GM19099 (cell line): ENCODE measurements at regions not wholly inside any gene's neighbourhood (a gene's known extent, or its start where the extent isn't known, plus 50 kb on each side); places are given as distances from the start of the nearest gene placed in this dataset.

ENCODE experiments used
- POLR2A ChIP-seq: IDR thresholded peaks from 3 replicates; pipeline ENCODE4 v1.6.1; 2011; ENCODE audit warnings: low read depth; ENCODE audit not compliant: insufficient read length; ENCODE audit errors: extremely low read depth

DNA sequence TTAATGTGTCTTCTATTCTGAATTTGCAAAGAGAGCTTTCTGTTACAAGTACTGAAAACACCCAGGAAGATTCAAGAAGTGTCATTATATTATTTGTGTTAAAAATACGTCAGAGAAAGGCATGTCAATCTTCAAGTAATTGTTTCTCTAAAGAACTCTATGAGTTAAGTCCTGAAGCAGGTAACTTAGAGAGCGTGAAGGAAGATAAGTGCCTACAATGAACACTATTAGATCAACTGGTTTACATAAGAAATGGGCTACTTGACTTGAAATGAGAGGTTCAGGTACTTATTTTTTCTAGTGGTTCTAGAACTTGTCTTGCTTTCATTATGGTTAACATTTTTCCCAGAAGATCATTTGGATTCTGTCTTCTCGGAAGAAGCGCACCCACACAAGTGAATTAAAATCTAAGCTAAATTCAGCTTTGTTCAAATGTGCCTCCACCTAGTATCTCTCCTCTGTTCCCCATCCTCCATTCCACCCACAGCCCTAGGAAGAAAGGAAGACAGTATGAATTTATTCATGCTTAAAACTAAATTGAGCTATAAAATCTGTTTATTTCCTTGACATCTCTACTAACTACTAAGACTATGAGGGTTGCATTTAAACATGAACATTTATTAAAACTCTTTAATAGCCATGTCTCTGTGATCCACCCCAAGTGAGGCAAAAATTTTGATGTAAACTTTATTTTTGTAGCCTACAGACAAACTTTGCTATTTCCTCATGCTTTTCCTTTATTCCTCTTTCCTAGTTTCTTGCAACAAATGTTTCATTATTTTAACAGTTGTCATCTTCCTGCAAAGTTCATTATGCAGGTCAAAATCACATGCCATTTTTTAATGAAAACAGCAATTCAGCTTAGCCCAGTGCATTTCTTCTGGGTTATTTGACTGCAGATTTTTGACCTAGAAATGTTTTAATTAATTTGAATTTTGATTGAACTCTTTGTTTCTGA is 206.8 kb downstream of the KCNJ2 start:
- no peak for TF ChIP-seq POLR2A

DNA sequence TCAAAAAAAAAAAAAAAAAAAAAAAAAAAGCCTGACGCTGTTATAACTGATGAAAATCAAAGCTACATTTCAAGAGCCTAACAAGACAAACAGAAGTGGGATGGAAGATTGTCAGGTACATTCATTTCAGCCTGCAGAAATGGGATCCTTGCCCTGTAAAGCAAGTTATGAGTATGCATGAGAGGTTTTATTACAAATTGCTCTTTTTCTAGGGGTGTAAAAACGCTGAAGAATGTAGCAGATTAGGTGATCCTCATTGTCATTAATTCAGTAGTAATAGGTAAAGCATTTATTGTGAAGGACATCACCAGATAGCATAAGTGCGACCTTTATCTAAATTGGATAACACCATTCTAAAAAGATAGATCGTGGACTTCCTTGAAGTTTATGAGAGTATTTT is 208.3 kb downstream of the KCNJ2 start:
- no peak for TF ChIP-seq POLR2A

- no peak for TF ChIP-seq POLR2A
Measured at GRCh38 chr17:70378076-70378475, 208.7 kb downstream of the KCNJ2 start.

DNA sequence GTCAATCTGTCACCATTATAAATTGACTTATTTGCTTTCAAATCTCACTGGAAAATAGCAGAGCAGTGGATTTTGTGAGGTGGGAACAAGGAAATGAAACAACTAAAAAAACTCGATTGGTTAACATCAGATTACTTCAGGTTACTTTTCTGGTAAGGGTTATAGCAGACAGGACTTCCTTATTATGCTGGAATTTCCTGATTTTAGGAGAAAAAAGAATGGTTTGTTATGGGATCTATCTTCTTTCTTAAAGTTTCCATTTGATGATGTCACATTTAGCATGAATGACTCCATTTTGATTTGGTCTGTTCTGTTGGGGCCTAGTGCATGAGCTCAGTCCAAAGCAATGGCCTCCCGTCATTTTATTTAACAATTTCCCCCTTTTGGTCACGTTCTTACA is 210.6 kb downstream of the KCNJ2 start:
- no peak for TF ChIP-seq POLR2A

DNA sequence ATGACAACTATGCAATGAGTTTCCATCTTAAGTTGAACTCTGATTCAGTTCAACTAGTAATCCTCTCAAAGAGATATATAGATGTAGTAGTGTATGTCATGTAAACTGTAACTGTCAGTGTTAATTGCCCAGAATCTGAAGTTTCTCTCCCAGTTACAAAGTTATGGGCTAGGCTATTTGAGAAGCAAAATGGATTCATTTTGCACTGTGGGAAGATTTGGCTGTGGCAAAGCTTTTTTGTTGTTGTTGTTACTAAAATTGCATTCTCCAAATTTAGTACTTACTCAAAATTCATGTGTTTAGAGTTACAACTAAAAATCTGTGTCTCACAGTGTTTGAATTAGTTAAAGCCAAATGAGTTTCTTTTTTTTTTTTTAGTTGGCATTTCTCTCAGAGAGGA is 219.0 kb downstream of the KCNJ2 start:
- TF ChIP-seq POLR2A: no peak

- TF ChIP-seq POLR2A: no peak
Measured at GRCh38 chr17:70390049-70390448, 220.7 kb downstream of the KCNJ2 start.

GRCh38 chr17:70394473-70395232 is 225.3 kb downstream of the KCNJ2 start:
- TF ChIP-seq POLR2A: no peak

GRCh38 chr17:70405492-70406220 is 236.3 kb downstream of the KCNJ2 start:
- no peak for TF ChIP-seq POLR2A

GRCh38 chr17:70407506-70407905 is 238.2 kb downstream of the KCNJ2 start:
- TF ChIP-seq POLR2A: no peak

GRCh38 chr17:70408768-70409167 is 239.4 kb downstream of the KCNJ2 start:
- no peak for TF ChIP-seq POLR2A

DNA sequence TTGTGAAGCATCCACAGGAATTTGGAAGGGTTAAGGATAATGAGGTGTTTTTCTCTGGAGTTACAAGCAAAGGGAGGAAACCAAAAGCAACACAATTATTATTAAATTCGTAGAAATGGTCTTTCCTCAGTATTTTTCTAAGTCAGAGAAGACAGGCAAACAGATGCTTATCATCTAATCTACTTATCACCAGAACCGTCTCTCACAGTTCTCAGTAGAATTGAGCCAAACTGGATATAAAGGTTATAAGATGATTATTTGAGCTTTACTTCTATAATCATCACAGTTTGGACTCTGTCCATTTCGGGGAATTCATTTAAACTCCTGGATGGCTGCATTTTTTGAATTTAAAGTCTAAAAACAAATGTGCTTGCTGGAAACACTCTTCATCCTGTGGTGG is 245.0 kb downstream of the KCNJ2 start:
- no peak for TF ChIP-seq POLR2A

- no peak for TF ChIP-seq POLR2A
Measured at GRCh38 chr17:70420861-70421445, 251.6 kb downstream of the KCNJ2 start.

GRCh38 chr17:70422862-70423261 is 253.5 kb downstream of the KCNJ2 start:
- no peak for TF ChIP-seq POLR2A

- TF ChIP-seq POLR2A: no peak
Measured at GRCh38 chr17:70423562-70423961, 254.2 kb downstream of the KCNJ2 start.

DNA sequence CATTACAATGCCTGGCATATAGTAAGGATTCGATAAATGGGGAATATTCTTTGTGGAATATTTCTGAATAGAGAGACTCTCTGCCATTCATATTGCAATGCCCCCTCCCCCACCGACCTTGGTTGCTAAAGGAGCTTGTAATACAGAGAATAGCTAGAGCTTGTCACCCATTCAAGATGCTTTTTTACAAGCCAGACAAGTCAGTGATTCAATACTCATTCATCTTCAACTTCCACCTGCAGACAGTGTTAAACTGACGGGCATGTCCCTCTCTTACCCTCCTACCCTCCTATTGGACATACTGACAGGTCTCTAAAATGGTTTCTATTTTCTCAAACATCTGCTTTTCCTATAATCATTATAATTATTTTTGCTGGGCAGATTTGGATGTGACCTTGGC is 257.4 kb downstream of the KCNJ2 start:
- TF ChIP-seq POLR2A: no peak
